ENCODE measurements at regions not wholly inside any gene's neighbourhood (a gene's known extent, or its start where the extent isn't known, plus 50 kb on each side); places are given as distances from the start of the nearest gene placed in this dataset.
"Not testable (repeated sequence)": the region's sequence is repeated elsewhere in the genome, so short reads cannot be mapped to it uniquely, and the experiment has no call there.

DNA sequence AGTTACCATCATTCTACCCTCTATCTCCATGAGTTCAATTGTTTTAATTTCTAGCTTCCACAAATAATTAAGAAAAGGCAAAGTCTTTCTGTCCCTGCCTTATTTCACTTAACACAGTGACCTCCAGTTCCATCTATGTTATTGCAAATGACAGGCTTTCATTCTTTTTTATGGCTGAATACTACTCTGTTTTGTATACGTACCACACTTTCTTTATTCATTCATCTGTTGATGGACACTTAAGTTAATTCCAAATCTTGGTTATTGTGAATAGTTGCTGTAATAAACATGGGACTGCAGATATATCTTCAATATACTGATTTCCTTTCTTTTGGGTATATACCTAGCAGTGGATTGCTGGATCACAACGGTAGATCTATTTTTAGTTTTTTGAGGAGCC lies 314.1 kb downstream of the SV2B start:
- TF ChIP-seq, protein P1, sequence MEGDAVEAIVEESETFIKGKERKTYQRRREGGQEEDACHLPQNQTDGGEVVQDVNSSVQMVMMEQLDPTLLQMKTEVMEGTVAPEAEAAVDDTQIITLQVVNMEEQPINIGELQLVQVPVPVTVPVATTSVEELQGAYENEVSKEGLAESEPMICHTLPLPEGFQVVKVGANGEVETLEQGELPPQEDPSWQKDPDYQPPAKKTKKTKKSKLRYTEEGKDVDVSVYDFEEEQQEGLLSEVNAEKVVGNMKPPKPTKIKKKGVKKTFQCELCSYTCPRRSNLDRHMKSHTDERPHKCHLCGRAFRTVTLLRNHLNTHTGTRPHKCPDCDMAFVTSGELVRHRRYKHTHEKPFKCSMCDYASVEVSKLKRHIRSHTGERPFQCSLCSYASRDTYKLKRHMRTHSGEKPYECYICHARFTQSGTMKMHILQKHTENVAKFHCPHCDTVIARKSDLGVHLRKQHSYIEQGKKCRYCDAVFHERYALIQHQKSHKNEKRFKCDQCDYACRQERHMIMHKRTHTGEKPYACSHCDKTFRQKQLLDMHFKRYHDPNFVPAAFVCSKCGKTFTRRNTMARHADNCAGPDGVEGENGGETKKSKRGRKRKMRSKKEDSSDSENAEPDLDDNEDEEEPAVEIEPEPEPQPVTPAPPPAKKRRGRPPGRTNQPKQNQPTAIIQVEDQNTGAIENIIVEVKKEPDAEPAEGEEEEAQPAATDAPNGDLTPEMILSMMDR (conservative IDR thresholded peaks at IDR 0.05), result no peak
- no peak overlapping the region for H3K27ac ChIP-seq

DNA sequence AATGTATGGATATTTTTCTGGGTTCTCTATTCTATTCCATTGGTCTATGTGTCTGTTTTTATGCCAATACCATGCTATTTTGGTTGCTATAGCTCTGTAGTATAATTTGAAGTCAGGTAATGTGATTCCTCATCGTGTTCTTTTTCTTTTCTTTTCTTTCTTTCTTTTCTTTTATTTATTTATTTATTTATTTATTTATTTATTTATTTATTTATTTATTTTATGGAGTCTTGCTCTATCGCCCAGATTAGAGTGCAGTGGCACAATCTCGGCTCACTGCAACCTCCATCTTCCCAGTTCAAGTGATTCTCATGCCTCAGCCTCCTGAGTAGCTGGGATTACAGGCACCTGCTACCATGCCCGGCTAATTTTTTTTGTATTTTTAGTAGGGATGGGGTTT lies 315.2 kb downstream of the SV2B start:
- H3K27ac ChIP-seq, result not testable (repeated sequence)

DNA sequence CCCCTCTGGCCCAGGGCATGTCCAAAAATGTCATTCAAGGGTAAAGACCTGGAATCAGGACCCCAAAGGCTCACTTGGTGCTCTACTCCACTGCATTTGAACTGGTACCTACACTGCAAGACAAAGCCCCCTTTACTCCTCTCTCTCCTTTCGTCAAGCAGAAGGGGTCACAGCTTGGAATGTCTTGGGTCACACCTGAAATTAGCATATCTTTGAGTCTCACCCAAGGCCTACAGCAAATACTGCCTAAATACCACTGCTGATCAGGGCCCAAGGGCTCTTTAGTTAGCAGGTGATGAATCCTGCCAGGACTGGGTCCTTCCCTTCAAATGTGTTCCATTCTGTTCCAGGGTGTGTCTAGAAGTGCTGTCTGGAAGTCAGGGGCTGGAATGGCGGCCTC lies 320.6 kb downstream of the SV2B start:
- TF ChIP-seq, protein P1 (conservative IDR thresholded peaks at IDR 0.05), result no peak
- no peak overlapping the region for H3K27ac ChIP-seq

DNA sequence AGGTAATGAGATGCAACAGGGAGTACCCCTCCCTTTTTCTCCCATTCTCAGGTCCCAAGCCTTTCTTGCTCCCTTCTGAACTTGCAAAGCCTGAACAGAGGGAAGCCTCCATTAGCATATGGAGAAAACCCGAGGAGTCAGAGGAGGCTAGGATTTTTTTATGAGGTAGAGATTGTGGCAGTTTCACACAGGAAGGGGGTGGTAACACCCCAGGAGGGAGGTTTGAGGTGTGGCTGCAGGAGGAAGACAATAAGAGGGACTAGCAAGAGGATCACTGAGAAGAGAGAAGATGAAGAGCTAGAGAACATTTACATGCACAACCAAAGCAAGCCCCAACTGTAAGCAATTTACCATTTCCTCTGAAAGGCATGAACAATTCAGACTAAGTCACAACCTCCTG lies 322.7 kb downstream of the SV2B start:
- TF ChIP-seq, protein P1 (conservative IDR thresholded peaks at IDR 0.05), result no peak
- no peak overlapping the region for H3K27ac ChIP-seq

DNA sequence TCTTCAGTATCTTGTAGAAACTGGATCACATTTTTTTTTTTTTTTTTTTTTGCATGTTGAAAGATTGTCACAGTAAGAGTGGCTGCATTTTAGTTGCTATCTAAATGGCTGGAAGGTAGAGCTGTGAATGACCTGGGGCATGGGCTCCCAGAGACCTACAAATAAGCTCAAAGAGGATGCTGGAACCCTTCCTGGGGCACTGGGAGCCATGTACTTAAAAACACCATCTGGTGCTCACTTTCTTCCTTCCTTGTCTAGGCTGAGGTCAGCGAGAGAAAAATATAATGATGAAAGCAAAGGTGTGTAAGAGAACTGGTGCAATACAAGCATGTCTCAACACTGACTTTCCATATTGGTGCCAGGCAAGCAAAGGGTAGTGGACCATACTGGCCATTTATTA lies 323.9 kb downstream of the SV2B start:
- no peak overlapping the region for H3K27ac ChIP-seq
- TF ChIP-seq, protein P1 (conservative IDR thresholded peaks at IDR 0.05), result no peak

DNA sequence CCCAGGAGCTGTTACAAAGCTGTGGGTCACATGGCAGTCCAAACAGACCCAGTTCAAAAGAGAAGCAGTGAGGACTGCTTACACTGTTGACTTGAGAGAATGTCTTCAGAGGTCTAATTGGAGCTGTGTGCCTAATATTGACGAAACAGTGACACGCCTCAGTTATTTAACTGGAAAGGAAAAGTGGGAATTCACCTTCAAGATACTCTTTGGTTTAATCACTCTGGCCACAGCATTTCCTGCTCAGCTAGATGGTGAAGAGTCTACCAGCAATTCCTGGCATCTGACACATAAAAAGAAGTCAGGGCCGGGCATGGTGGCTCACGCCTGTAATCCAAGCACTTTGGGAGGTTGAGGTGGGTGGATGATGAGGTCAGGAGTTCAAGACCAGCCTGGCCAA lies 326.4 kb downstream of the SV2B start:
- H3K27ac ChIP-seq, result no peak overlapping the region

DNA sequence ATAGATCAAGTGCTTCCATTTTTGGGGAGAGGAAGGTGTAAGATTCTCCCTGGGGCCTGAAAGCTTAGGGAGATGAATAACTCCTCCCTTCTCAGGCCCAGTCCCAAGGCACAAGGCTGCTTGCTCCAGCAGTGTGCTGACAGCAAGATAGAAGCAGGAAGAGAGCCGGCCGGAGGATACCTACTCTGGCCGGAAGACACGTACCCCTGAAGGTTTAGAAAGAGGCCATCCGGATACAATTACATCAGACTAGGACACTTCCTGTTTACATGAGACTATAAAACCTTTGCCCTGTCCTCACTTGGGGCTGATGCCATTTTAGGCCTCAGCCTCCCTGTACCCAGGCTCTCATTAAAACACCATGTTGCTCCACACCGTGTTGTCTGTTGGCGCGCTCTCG lies 329.9 kb downstream of the SV2B start:
- H3K27ac ChIP-seq, result no peak overlapping the region
- TF ChIP-seq, protein P1 (conservative IDR thresholded peaks at IDR 0.05), result no peak

More for the DNA sequence above, 326.4 kb downstream of the SV2B start:
- TF ChIP-seq, protein P1 (conservative IDR thresholded peaks at IDR 0.05), result no peak

DNA sequence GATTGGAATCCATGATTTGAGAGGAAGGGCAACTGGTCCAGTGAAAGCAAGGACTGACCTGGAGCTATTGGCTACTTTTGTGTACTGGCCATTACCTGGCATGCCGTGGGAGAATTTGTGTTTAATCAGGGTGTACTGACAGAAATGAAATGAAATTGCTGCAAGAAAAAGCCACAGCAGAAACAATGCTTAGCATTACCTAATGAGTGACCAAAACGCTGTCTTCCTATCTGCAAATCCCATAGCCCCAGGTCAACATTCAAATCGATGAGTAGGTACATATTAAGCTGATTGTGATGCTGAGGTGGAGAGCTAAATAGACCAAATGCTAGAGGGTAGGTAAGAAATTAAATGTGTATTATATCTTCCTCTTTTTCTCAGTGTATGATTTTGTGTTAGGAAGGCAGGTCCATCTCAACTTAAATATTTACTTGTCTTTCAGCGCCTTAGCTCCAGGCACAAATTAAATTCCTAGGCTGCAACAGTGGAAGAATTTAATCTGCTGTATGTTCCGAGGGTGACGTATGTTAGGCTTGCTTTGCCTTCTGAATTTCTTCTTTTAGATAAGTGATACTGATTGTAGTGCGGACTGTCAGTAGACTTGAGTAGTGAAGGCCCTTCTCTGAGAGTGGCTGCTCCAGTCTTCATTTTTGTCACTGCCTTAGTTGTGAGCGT lies 331.1 kb downstream of the SV2B start:
- H3K27ac ChIP-seq, result no peak overlapping the region
- TF ChIP-seq, protein P1 (conservative IDR thresholded peaks at IDR 0.05), result no peak
